HCT116 (cell line): ENCODE measurements at regions not wholly inside any gene's neighbourhood (a gene's known extent, or its start where the extent isn't known, plus 50 kb on each side); places are given as distances from the start of the nearest gene placed in this dataset.

Experiments
- ATAC-seq: fragments of 200-7000 bp; cut with Tn5 transposase; 2 replicates; pipeline ENCODE4 v1.9.1; 2020; ENCODE audit warnings: mild to moderate bottlenecking, moderate library complexity
- BruUV-seq: library from RNA; stranded (reverse); fragments of 400-500 nt; replicated peaks from 2 replicates; lab custom pipeline; 2021; lab: Mats Ljungman, UMichigan
- CTCF ChIA-PET: fragments of 300-600 bp; sonication (Branson Sonifier 250); formaldehyde crosslinking; loops from one replicate; lab custom pipeline; 2021; ENCODE audit warnings: antibody characterized with exemption; lab: Charles Lee
- POLR2A ChIA-PET: fragments of 300-600, 350-600 bp; sonication (Branson Sonifier 250); formaldehyde crosslinking; loops from one replicate; lab custom pipeline; 2021; ENCODE audit warnings: antibody characterized with exemption; lab: Charles Lee
- RAD21 ChIA-PET, 2 experiments: fragments of 300-600 bp; sonication (Branson Sonifier 250); formaldehyde crosslinking; loops; one replicate each; lab custom pipeline; 2023; ENCODE audit warnings: low total read pairs in 2 of 2; ENCODE audit not compliant: uncharacterized antibody in 2 of 2, unreplicated experiment in 2 of 2, low non-redundant PET in 1 of 2; lab: Charles Lee
- DNase-seq: peaks from one replicate; pipeline ENCODE4 v3.0.0-alpha.2; 2010; ENCODE audit warnings: low read depth, low spot score
- H2AFZ ChIP-seq: fragments of 200-600 bp; shearing (Covaris generic), sonication (generic); 2 replicates; pipeline ENCODE4 v1.6.1; 2017; ENCODE audit warnings: low read depth, mixed run types, mixed read lengths, antibody characterized with exemption, low read length; ENCODE audit not compliant: poor library complexity, severe bottlenecking
- H3K27ac ChIP-seq: 2 replicates; pipeline ENCODE4 v1.5.1; 2012; ENCODE audit warnings: low read depth, low read length
- H3K27me3 ChIP-seq: fragments of 200-600 bp; sonication (generic); 2 replicates; pipeline ENCODE4 v1.6.1; 2016; ENCODE audit warnings: mixed run types, low read length, mixed read lengths; ENCODE audit not compliant: insufficient read depth
- H3K36me3 ChIP-seq, 2 experiments: fragments of 200-500 bp in 1 of 2; fragments of 200-600 bp in 1 of 2; sonication (Bioruptor generic) in 1 of 2; sonication (generic) in 1 of 2; 2 replicates each; pipeline versions ENCODE4 v1.5.1 to v1.6.1; 2014 to 2016; ENCODE audit warnings: low read length in 2 of 2, inconsistent platforms in 1 of 2, mixed read lengths in 1 of 2, mixed run types in 1 of 2; ENCODE audit not compliant: insufficient read depth in 2 of 2, control insufficient read depth in 1 of 2
- H3K4me1 ChIP-seq, 2 experiments: fragments of 200-600 bp in 1 of 2; sonication (generic) in 1 of 2; 2 replicates each; pipeline versions ENCODE4 v1.5.1 to v1.6.1; 2012 to 2017; ENCODE audit warnings: low read length in 2 of 2, inconsistent platforms in 1 of 2, mild to moderate bottlenecking in 1 of 2, mixed read lengths in 1 of 2, mixed run types in 1 of 2, moderate library complexity in 1 of 2; ENCODE audit not compliant: insufficient read depth in 2 of 2, control insufficient read depth in 1 of 2
- H3K4me2 ChIP-seq: fragments of 200-600 bp; sonication (generic); 2 replicates; pipeline ENCODE4 v1.6.1; 2017; ENCODE audit warnings: mixed run types, low read length, mixed read lengths
- H3K4me3 ChIP-seq, 2 experiments: fragments of 200-600 bp in 1 of 2; sonication (generic) in 1 of 2; replicated peaks in 1 of 2; 2 replicates each; pipeline ENCODE4 v1.5.1; 2011 to 2016; ENCODE audit warnings: low read length in 2 of 2, control low read depth in 1 of 2, low read depth in 1 of 2, mild to moderate bottlenecking in 1 of 2, mixed read lengths in 1 of 2, mixed run types in 1 of 2
- H3K79me2 ChIP-seq: fragments of 200-600 bp; sonication (generic); 2 replicates; pipeline ENCODE4 v1.6.1; 2017; ENCODE audit warnings: mild to moderate bottlenecking, mixed run types, low read length, moderate library complexity, mixed read lengths; ENCODE audit not compliant: insufficient read depth
- H3K9ac ChIP-seq: fragments of 200-600 bp; sonication (generic); 2 replicates; pipeline ENCODE4 v1.6.1; 2016; ENCODE audit warnings: low read length, mixed read lengths
- H3K9me2 ChIP-seq: fragments of 200-600 bp; sonication (generic), shearing (Covaris generic); 2 replicates; pipeline ENCODE4 v1.6.1; 2017; ENCODE audit warnings: mixed run types, mild to moderate bottlenecking, moderate library complexity; ENCODE audit not compliant: insufficient read depth
- H3K9me3 ChIP-seq, 2 experiments: fragments of 200-500 bp in 1 of 2; fragments of 200-600 bp in 1 of 2; sonication (Bioruptor generic) in 1 of 2; sonication (generic) in 1 of 2; 2 replicates each; pipeline ENCODE4 v1.6.1; 2014 to 2017; ENCODE audit warnings: low read length in 2 of 2, mixed read lengths in 2 of 2, inconsistent platforms in 1 of 2, low read depth in 1 of 2, mild to moderate bottlenecking in 1 of 2, mixed run types in 1 of 2, moderate library complexity in 1 of 2; ENCODE audit not compliant: control insufficient read depth in 1 of 2, insufficient read depth in 1 of 2
- H4K20me1 ChIP-seq: fragments of 200-600 bp; sonication (generic), shearing (Covaris generic); 2 replicates; pipeline ENCODE4 v1.6.1; 2017; ENCODE audit warnings: mixed run types, mild to moderate bottlenecking, moderate library complexity; ENCODE audit not compliant: insufficient read depth
- ATF3 ChIP-seq: IDR thresholded peaks from 2 replicates; pipeline ENCODE4 v1.6.1; 2012
- CBX3 ChIP-seq: IDR thresholded peaks from 2 replicates; pipeline ENCODE4 v1.6.1; 2012; ENCODE audit warnings: low read depth
- CEBPB ChIP-seq: IDR thresholded peaks from 2 replicates; pipeline ENCODE4 v1.6.1; 2012; ENCODE audit warnings: low read depth
- EGR1 ChIP-seq: IDR thresholded peaks from 2 replicates; pipeline ENCODE4 v1.6.1; 2012; ENCODE audit warnings: low read depth
- ELF1 ChIP-seq: IDR thresholded peaks from 2 replicates; pipeline ENCODE4 v1.6.1; 2012; ENCODE audit warnings: low read depth, borderline replicate concordance
- JUND ChIP-seq: IDR thresholded peaks from 2 replicates; pipeline ENCODE4 v1.6.1; 2012
- MAX ChIP-seq: IDR thresholded peaks from 2 replicates; pipeline ENCODE4 v1.6.1; 2012
- POLR2A ChIP-seq: IDR thresholded peaks from 2 replicates; pipeline ENCODE4 v1.7.0; 2011; ENCODE audit warnings: borderline replicate concordance; ENCODE audit not compliant: insufficient read depth, insufficient read length; ENCODE audit errors: extremely low read depth
- POLR2AphosphoS5 ChIP-seq: IDR thresholded peaks from 2 replicates; pipeline ENCODE4 v1.6.1; 2011; ENCODE audit warnings: mild to moderate bottlenecking, low read depth, low read length, moderate library complexity
- RAD21 ChIP-seq: IDR thresholded peaks from 2 replicates; pipeline ENCODE4 v1.6.1; 2012; ENCODE audit warnings: low read depth, mild to moderate bottlenecking
- SIN3A ChIP-seq: IDR thresholded peaks from 2 replicates; pipeline ENCODE4 v1.6.1; 2012; ENCODE audit warnings: low read depth
- SP1 ChIP-seq: IDR thresholded peaks from 2 replicates; pipeline ENCODE4 v1.6.1; 2012; ENCODE audit warnings: low read depth
- TCF7L2 ChIP-seq: IDR thresholded peaks from 2 replicates; pipeline ENCODE4 v1.7.0; 2011; ENCODE audit warnings: borderline replicate concordance, inconsistent platforms; ENCODE audit not compliant: insufficient read depth, insufficient read length; ENCODE audit errors: extremely low read depth
- YY1 ChIP-seq: IDR thresholded peaks from 2 replicates; pipeline ENCODE4 v1.6.1; 2011; ENCODE audit warnings: low read length, low read depth, moderate library complexity, mild to moderate bottlenecking; ENCODE audit not compliant: insufficient replicate concordance; ENCODE audit errors: extremely low read depth
- ZBTB33 ChIP-seq: IDR thresholded peaks from 2 replicates; pipeline ENCODE4 v1.6.1; 2011; ENCODE audit warnings: mild to moderate bottlenecking, low read length, moderate library complexity; ENCODE audit not compliant: insufficient replicate concordance; ENCODE audit errors: extremely low read depth
- ZFX ChIP-seq: fragments of 450-650 bp; IDR thresholded peaks from 2 replicates; pipeline ENCODE4 v1.6.1; 2017
- ZNF274 ChIP-seq: fragments of 200-500 bp; sonication (Bioruptor generic); IDR thresholded peaks from 2 replicates; pipeline ENCODE4 v1.6.1; 2014; ENCODE audit warnings: mild to moderate bottlenecking, low read depth, low read length, inconsistent platforms
- intact Hi-C: fragments of 100-400 bp; cut with micrococcal nuclease; formaldehyde crosslinking; loops from 2 replicates; pipeline ENCODE4 v1.10.0; 2022

GRCh38 chr11:92440701-92441442 is 216.3 kb downstream of the FAT3 start (continued):
- TF ChIP-seq ELF1: no peak
- TF ChIP-seq MAX: no peak
- no peak for TF ChIP-seq YY1
- no peak for TF ChIP-seq RAD21
- TF ChIP-seq CBX3: no peak
- no peak for TF ChIP-seq TCF7L2

GRCh38 chr11:92441443-92441726 is 216.8 kb downstream of the FAT3 start:
- H2AFZ ChIP-seq: no peak overlapping the region
- no peaks in the 10 kb centered on the region for H3K9me2 ChIP-seq
- ChIA-PET POLR2A (no interaction called here), CTCF (no interaction called here), RAD21 (no interaction called here)
- no peak overlapping the region for H3K4me3 ChIP-seq
- H3K9ac ChIP-seq: no peak overlapping the region
- no peaks in the 10 kb centered on the region for H3K4me1 ChIP-seq
- H3K27me3 ChIP-seq: no peaks in the 10 kb centered on the region
- no peak overlapping the region for H3K27ac ChIP-seq
- TF ChIP-seq CEBPB (no peak), EGR1 (no peak), POLR2AphosphoS5 (no peak), ZBTB33 (no peak), POLR2A (no peak), ELF1 (no peak), ATF3 (no peak), SIN3A (no peak), ZNF274 (no peak), ZFX (no peak), YY1 (no peak), JUND (no peak), SP1 (no peak)
- no peak for ATAC-seq
- intact Hi-C loops: no loop called here
- no peaks in the 10 kb centered on the region for H3K36me3 ChIP-seq
- peaks cover 2 to 10% of the 10 kb centered on the region in 2 experiments; a peak in 2 of 4 replicates for H3K9me3 ChIP-seq
- H3K79me2 ChIP-seq: no peaks in the 10 kb centered on the region
- H3K4me2 ChIP-seq: no peak overlapping the region
- no peaks in the 10 kb centered on the region; the same call in 1 of the 2 replicates for H4K20me1 ChIP-seq
- DNase-seq: no peak
- no TSS peak for BruUV-seq
